HPDE6-E6E7 (cell line): ENCODE measurements at regions not wholly inside any gene's neighbourhood (a gene's known extent, or its start where the extent isn't known, plus 50 kb on each side); places are given as distances from the start of the nearest gene placed in this dataset.
A peak's percentile ranks its signal among the peaks of the same experiment; 100 is the strongest.
"Not testable (repeated sequence)": the region's sequence is repeated elsewhere in the genome, so short reads cannot be mapped to it uniquely, and the experiment has no call there.

Experiments
- DNase-seq: peaks from one replicate; pipeline ENCODE4 v3.0.0; 2011; ENCODE audit warnings: missing footprints; ENCODE audit errors: extremely low spot score

DNA sequence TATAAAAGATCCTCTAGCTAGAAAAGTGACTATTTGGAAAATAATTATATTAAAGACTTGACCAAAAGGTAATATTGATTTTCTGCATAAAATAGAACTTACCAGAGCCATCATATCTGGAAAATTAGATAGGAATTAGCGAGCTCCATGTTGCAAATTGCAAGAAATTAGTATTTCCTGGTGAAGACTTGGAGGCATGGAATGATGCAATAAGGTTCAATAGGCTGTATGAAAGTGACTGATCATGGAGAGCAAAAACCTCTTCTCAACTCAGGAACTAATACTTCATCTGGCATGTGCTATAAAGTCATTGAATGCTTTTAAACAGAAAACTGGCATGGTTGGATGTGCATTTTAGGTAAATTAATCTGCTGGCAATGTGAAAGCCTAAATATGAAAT, 66.3 kb upstream of the UFM1 start:
- DNase-seq = no peak

DNA sequence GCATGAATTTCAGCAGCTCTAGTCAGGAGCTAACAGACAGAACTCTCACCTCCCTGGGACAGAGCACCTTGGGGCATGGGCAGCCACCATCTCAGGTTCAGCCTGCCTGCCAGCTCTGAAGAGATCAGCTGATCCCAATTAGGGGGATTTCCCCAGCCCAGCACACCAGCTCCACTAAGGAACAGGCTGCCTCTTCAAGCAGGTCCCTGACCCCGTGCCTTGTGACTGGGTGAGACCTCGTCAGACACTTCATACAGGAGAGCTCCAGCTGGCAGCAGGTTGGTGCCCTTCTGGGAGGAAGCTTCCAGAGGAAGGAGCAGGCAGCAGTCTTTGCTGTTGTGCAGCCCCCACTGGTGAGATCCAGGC, 84.5 kb upstream of the UFM1 start:
- no peak for DNase-seq

DNA sequence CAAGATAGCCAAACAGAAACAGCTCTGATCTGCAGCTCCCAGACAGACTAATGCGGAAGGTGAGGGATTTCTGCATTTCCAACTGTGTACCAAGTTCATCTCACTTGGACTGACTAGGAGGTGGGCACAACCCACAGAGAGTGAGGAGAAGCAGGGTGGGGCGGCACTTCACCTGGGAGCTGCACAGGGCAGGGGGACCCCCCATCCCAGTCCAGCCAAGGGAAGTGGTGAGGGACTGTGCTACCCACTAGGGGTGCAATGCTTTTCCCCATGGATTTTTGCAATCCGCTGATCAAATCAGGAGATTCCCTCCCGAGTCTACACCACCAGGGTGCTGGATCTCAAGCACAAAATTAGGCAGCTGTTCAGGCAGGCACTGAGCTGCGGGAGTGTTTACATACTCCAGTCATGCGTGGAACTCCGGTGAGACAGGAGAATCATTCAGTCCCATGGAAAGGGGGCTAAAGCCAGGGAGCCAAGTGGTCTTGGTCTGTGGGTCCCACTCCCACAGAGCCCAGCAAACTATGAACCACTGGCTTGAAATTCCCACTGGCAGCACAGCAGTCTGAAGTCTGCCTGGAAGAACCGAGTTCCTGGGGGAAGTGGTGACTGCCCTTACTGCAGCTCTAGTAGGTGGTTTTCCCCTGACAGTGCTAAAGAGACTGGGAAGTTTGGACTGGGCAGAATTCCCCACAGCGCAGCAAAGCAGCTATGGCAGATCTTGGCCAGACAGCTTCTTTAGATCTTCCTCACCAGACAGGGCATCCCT, 85.1 kb upstream of the UFM1 start:
- DNase-seq = no peak

DNA sequence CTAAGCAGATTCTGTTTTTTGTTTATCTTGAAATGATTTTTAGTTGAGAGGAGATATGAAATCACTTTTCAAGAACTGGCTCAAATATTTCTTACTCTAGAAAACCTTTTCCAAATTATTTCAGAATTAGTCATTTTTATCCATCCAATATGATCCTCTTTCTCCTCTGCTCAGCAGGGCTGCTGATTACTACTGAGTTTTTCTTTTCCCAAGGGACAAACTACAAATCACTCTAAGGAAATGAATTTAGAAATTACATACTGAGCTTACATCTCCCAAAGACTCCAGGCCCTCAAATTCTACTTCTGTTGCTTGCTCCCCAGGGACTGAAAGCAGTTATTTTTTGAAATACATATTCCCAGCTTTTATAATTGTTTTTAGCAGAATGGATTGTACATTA, 87.4 kb upstream of the UFM1 start:
- no peak for DNase-seq

DNA sequence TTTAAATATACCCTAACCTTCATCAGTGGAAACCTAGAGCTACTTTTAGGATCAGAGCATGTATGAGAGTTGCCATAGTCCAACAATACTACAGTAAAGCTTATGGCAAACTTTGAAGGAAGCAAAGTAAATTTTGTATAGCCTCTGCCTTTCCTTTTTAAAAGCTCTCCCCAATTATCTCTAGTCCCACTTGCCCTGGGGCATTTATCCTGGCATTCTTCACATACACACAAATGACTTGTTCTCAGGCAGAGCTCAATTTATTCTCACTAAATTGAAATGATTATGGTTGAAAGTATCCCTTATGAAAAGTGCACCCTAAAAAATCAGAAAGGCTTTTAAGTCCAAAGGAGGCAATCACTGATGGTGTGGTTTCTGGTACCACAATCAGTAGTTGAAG, 94.1 kb upstream of the UFM1 start:
- DNase-seq = no peak

DNA sequence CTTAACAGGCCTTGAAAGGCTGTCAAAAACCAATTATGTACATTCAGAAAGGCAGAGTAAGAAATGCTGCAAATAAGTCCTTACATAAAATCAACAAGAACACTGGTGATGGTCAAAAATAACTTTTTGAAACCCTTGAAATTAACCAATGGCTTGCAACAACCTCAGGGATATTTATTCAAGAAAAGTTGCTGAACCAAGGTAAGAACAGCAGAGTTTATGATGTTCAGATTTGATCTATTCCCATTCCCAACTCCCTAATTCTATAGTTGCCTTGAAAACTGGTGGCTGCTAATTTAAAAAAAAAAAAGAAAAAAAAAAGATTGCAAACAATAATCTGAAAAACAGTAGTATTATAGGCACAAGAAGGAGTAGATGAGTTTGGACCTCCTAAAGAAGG, 109.8 kb upstream of the UFM1 start:
- DNase-seq = no peak

DNA sequence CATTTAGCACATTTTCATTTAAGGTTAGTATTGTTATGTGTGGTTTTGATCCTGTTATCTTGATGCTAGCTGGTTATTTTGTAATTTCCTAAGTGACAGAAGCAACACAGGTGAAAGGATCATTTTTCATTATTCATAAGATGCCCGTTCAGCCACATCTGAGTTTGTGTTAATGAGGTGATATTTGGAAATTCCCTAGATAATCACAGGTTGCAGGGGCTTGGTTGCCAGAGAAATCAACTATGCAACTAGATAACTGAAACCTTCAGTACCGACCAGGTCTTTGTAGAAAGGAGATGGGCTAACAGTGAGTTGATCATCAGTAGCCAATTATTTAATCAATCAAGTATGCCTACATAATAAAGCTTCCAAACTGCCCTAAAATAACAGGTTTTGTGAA, 121.3 kb upstream of the UFM1 start:
- DNase-seq = no peak

DNA sequence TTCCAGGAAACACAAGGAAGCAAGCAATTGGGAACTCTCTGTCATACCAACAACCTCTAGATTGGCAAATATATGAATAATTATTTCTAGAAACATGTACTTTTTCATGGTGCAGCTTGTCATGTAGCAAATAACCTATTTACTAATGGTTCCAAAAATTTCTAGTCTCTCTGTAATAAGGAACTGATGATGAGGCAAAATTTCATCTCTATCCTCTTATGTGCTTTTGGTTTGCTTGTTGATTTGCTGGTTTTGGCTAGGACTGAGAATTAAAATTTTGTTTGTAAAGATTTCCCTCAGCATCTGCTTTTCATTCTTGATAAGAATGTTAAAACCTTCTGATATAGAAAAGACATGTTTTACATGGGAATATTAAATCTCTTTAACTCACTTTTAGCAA, 123.2 kb upstream of the UFM1 start:
- no peak for DNase-seq

DNA sequence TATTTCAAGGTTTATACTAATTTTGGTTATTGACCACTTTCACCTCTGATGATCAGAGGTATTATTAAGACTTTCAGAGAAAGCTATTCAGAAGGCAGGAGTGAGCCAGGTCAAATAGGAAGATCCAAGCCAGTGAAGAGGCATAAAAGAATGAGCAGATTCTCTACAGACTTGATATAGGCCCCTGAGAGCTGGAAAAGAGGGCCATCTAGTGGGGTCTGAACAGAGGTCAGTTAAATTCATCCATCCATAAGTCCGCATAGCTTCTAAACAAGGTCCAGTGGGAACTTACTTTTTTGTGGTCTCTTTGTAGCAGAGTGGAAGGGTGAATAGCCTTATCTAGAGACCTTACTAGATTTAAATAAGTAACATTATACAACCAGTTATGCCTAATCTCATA, 126.6 kb upstream of the UFM1 start:
- DNase-seq = no peak

DNA sequence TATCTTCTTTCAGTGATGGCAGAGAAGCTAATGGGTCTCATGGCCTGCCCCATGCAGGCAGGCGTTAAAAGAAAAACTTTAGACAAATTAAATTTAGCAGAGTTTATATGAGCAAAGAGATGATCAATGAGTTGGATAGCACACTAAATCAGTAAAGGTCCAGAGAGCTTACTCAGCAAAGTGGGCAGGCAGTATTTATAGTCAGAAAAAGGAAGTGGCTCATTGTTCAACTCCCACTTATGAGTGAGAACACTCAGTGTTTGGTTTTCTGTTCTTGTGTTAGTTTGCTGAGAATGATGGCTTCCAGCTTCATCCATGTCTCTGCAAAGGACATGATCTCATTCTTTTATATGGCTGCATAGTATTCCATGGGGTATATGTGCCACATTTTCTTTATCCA, 128.5 kb upstream of the UFM1 start:
- DNase-seq = not testable (repeated sequence)

DNA sequence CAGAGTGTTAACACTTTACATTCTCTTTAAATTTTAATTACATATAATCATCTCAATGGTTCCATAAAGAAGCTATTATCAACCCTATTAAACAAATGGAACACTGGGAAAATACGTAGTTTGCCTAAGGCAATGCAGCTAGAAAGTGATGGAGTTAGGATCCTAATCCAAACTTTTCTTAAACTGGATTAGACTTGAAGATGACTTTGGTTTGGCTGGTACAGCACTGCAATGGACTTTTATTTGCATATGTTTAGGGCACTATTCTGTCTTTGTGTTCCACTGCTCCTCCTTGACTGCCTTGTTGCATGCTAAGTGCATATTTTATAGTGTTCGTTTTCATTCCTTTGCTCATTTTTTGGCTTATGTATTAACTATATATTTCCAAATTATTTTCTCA, 133.5 kb upstream of the UFM1 start:
- DNase-seq = no peak

DNA sequence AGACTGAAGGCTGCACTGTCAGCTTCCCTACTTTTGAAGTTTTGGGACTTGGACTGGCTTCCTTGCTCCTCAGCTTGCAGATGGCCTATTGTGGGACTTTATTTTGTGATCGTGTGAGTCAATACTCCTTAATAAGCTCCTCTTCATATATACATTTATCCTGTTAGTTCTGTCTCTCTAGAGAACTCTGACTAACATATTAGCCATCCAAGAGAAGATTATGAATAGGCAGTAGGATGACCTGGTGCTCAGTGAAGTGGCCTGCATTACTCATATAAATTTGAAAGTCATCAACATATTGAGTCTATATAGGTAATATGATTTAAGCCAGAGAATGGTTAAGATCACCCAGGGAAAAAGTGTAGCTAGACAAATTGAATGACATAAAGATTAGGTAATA, 136.3 kb upstream of the UFM1 start:
- peak; percentile 0 for DNase-seq

DNA sequence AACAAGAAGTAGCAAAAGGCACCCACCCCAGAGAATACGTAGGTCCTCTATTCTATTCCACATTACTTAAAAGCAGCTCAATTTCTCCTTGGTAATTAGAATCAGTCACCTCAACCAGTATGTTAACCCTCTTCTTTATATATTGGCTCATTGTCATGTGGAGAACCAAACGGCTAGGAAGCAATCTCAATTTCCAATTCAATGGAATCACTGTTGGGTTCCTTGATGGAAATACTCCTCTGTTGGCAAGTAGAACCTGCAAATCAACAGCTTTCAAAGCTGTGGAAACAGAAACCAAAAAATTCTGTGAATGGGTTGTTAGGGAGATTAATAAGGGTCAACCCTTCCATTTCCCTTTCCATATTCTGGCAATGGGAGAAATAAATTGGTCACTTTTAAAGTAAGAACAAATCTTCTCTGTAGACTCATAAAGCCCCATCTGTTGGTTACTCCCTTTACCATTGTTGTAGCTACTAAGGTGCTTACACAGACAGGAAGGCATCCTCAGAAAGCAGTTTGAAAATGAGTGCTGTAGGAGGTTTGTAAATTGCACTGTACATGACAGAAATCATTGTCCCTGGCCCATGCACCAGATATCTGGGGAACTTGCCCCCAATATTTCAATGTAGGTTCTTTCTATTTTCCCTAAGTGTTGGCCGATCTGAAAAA, 138.6 kb upstream of the UFM1 start:
- no peak for DNase-seq

DNA sequence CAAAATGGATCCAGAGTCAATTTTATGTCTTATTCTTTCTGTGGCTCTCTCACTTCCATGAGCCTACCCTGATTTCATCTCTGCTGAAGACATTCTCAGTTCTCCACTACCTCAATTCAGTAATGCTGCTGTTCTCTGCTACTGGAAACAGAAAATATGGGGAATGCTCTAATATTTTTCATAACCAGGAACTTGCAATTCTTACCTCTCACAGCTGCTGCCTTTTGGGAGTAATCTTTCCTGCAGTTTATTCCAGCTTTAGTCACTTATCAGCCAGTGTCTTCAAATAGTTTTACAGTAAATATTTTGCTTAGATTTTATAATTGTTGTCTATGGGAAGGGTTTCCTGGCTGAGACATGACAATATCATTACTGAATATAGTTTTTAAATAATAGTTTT, 145.1 kb upstream of the UFM1 start:
- no peak for DNase-seq

DNA sequence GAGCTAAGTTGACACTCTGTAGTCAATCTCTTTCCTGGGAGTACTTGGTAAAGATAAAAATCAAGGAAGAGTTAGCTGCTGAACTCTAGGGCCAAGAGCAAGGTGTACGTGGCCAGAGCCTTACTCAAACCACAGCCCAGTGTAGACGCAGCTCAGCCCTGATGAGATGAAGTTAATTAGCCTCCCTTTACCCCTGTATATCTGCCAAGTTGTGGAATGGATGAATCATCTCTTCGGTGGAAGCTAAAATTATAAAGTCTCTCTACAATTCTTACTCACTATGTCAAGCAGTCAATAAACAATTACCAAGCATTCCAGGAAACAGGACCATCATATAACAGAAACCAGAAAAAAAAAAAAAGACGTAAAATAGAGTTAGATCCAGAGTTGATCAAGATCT, 146.9 kb upstream of the UFM1 start:
- no peak for DNase-seq

DNA sequence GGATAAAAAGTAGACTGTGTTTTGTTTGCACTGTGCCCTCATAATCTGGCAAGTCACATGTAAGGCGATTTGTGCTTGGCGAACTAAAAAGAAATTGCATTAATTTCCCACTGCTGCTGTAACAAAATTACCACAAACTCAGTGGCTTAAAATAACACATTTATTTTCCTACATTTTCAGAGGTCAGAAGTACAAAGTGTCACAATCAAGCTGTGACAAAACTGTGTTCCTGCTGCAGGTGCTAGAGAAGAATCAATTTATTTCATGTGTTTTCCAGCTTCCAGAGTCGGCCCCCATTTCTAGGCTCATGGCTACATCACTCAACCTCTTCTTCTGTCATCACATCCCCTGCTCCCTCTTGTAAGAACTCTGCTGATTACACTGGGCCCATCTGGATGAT, 158.6 kb upstream of the UFM1 start:
- DNase-seq = no peak

DNA sequence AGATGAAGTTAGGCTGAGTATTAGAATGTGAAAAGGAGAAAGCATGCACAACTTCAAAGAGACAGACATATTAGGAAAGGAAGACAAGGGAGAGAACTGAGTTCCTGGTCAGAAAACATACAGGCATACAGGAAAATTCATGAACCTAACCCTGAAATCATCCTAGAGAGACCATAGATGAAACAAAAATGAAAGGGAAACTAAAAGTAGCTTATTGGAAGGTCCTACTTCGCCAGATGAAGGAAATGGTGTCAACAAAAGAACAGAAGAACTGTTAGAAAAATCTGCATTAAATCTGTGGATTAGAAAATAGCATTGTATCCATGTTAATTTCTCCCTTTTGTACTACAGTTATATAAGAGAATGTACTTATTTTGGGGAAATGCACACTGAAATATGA, 169.0 kb upstream of the UFM1 start:
- DNase-seq = no peak

DNA sequence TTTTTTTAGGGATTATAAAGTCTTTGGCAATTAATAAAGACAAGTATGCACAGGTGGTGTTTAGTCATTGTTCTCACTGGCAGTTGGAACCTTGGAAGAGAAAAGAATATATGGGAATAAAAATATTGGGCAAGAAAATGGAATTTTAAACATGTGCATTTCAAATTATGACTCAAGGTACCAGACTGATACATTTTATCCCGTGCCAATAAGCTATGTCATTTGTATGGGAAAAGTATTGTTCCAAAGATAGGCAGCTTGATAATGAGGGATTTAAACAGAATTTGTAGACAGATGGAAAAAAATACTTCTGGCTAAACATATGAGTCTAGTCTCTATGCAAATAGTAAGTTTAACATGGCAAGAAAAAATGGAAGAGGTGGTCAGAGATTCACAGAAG, 169.5 kb upstream of the UFM1 start:
- no peak for DNase-seq

DNA sequence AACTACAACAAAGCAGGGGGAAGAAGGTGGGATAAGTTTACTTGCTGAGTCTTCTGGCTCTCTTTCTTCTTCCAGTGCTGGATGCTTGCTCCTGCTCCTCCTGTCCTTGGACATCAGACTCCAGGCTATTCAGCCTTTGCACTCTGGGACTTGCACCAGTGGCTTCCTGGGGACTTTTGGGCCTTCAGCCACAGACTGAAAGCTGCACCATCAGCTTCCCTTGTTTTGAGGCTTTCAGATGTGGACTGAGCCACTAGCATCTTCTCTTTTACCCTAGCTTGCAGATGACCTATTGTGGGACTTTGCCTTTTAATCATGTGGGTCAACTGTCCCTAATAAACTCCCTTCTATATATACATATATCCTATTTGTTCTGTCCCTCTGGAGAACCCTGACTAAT, 173.0 kb upstream of the UFM1 start:
- DNase-seq = no peak

DNA sequence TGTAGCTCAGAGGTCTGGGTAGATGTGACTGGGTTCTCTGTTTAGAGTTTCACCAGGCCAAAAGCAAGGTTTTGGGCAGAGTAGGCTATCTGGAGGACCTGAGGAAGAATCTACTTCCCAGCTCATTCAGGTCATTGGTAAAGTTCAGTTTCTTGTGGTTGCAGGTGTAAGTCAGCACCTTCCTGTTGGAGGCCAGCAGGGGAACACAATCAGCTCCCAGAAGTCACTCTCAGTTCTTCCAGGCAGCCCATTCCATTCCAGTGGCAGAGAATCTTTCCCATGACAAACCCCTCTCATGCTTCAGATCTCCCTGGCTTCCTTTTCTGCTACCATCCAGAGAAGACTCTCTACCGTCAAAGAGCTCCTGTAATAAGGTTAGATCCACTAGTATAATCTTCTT, 176.2 kb upstream of the UFM1 start:
- DNase-seq = no peak

DNA sequence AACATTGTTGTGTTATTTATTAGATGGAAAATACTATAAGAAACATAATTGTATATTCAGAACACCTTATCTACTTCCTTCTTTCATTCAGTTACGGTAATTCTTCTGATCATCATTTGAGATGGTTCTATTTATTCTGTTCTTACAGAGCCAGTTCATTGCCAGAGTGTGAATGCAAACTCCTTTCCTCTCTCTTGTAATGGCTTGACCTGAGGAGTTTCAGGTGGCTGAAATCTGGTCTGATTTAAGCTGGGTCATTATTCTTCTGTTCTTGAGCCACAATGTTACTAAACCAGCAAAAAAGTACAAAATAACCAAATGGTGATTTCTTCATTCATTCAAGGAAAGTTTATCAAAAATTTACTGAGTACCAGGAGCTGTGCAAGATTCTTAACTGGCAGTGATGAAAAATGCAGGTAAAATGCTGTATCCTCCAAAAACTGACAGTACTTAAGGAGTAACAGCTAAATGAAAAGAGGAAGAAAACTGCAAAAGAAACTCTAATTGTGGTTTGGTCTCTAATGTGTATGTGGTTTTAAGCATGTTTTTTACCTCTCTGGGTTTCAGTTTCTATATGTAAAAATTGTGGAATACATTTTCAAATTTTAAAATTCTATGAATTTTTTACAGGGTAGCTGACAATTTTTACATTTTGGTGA, 182.4 kb upstream of the UFM1 start:
- no peak for DNase-seq

DNA sequence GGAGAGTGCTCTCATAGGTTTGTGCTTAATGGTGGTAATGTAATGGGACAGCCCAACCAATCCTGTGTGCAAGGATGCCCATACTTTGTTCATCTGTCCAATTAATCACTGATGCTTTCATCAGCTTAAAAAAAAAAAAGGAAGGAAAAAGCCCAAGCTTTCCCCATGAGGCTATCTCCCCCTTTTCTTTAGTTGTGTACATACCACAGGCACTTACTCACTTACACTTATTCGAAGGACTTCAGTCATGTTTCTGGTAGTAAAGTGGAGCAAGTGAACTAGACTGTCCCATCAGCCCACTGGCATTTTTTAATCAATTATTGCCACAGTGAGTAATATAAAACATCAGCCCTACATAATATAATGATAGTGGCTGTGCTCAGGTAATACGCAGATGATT, 183.5 kb upstream of the UFM1 start:
- no peak for DNase-seq

DNA sequence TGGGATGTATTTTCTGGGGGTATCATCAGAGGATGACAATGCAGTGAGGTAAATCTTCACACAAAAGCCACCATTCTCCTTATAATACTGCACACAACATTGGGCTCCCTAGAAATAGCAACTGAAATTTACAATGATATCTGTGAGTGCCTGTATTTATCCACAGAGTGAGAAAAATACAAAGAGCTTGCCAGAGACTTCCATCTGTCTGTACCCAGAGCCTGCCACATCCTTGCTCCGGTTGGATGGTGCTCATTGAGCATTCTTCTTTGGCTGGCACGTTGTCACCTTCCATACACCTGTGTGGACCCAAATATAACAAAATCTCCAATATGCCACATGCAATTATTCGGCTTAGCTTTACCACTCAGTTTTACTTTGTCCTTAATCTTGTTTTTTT, 189.5 kb upstream of the UFM1 start:
- no peak for DNase-seq
